ENCODE measurements at regions not wholly inside any gene's neighbourhood (a gene's known extent, or its start where the extent isn't known, plus 50 kb on each side); places are given as distances from the start of the nearest gene placed in this dataset.

GRCh38 chr5:4079831-4080230 lies 484.2 kb downstream of the IRX1 start:
- DNase-seq (ENCODE audit: low read depth): no peak

GRCh38 chr5:4080370-4080769 lies 484.7 kb downstream of the IRX1 start:
- no peak for DNase-seq (ENCODE audit: low read depth)

GRCh38 chr5:4081059-4081458 lies 485.4 kb downstream of the IRX1 start:
- DNase-seq (ENCODE audit: low read depth): no peak

GRCh38 chr5:4081466-4081865 lies 485.8 kb downstream of the IRX1 start:
- DNase-seq (ENCODE audit: low read depth): no peak

- DNase-seq (ENCODE audit: low read depth): no peak
Observed at GRCh38 chr5:4082966-4083564, 487.4 kb downstream of the IRX1 start.

- no peak for DNase-seq (ENCODE audit: low read depth)
Observed at GRCh38 chr5:4083591-4084337, 488.1 kb downstream of the IRX1 start.

GRCh38 chr5:4086081-4086480 lies 490.4 kb downstream of the IRX1 start:
- no peak for DNase-seq (ENCODE audit: low read depth)

GRCh38 chr5:4087110-4087509 lies 491.5 kb downstream of the IRX1 start:
- DNase-seq (ENCODE audit: low read depth): no peak

GRCh38 chr5:4089087-4089486 lies 493.5 kb downstream of the IRX1 start:
- DNase-seq (ENCODE audit: low read depth): no peak

- DNase-seq (ENCODE audit: low read depth): no peak
Observed at GRCh38 chr5:4093236-4093635, 497.6 kb downstream of the IRX1 start.

GRCh38 chr5:4093970-4094369 lies 498.3 kb downstream of the IRX1 start:
- no peak for DNase-seq (ENCODE audit: low read depth)

- DNase-seq (ENCODE audit: low read depth): no peak
Observed at GRCh38 chr5:4095918-4096630, 500.4 kb downstream of the IRX1 start.

GRCh38 chr5:4097199-4097598 lies 501.6 kb downstream of the IRX1 start:
- no peak for DNase-seq (ENCODE audit: low read depth)

- no peak for DNase-seq (ENCODE audit: low read depth)
Observed at GRCh38 chr5:4098226-4098625, 502.6 kb downstream of the IRX1 start.

- DNase-seq (ENCODE audit: low read depth): no peak
Observed at GRCh38 chr5:4099386-4099785, 503.8 kb downstream of the IRX1 start.

GRCh38 chr5:4100739-4101138 lies 505.1 kb downstream of the IRX1 start:
- DNase-seq (ENCODE audit: low read depth): no peak

GRCh38 chr5:4101189-4101588 lies 505.6 kb downstream of the IRX1 start:
- DNase-seq (ENCODE audit: low read depth): no peak

GRCh38 chr5:4104831-4105597 lies 509.4 kb downstream of the IRX1 start:
- DNase-seq (ENCODE audit: low read depth): no peak

- no peak for DNase-seq (ENCODE audit: low read depth)
Observed at GRCh38 chr5:4108690-4109089, 513.1 kb downstream of the IRX1 start.

- no peak for DNase-seq (ENCODE audit: low read depth)
Observed at GRCh38 chr5:4113426-4113825, 517.8 kb downstream of the IRX1 start.

- DNase-seq (ENCODE audit: low read depth): no peak
Observed at GRCh38 chr5:4113905-4114304, 518.3 kb downstream of the IRX1 start.

GRCh38 chr5:4114452-4114851 lies 518.8 kb downstream of the IRX1 start:
- DNase-seq (ENCODE audit: low read depth): no peak

GRCh38 chr5:4116834-4117233 lies 521.2 kb downstream of the IRX1 start:
- no peak for DNase-seq (ENCODE audit: low read depth)

All from HS-5 (cell line).